ENCODE measurements at regions not wholly inside any gene's neighbourhood (a gene's known extent, or its start where the extent isn't known, plus 50 kb on each side); places are given as distances from the start of the nearest gene placed in this dataset.
A peak's percentile ranks its signal among the peaks of the same experiment; 100 is the strongest.
"Not testable (repeated sequence)": the region's sequence is repeated elsewhere in the genome, so short reads cannot be mapped to it uniquely, and the experiment has no call there.

DNA sequence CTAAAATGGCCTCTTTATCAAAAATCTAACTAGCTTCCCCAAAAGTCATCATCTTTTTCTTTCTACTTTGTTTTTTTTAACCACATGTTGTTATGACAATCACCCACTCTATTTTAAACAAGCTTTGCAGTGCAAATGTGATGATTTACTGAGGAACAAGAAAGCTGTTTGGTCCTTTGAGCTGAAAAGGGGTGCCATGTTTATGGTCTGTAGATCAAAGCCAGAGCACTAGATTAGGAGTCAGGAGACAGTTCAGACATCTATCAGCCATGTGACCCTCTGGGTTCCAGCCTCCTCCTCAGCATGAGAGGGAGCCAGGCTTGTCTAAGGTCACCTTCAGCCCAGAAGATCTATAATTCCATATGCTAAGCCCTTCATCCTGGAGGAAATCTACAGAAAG lies 65.9 kb downstream of the RPL22L1 start (continued):
- TF ChIP-seq, protein P1, sequence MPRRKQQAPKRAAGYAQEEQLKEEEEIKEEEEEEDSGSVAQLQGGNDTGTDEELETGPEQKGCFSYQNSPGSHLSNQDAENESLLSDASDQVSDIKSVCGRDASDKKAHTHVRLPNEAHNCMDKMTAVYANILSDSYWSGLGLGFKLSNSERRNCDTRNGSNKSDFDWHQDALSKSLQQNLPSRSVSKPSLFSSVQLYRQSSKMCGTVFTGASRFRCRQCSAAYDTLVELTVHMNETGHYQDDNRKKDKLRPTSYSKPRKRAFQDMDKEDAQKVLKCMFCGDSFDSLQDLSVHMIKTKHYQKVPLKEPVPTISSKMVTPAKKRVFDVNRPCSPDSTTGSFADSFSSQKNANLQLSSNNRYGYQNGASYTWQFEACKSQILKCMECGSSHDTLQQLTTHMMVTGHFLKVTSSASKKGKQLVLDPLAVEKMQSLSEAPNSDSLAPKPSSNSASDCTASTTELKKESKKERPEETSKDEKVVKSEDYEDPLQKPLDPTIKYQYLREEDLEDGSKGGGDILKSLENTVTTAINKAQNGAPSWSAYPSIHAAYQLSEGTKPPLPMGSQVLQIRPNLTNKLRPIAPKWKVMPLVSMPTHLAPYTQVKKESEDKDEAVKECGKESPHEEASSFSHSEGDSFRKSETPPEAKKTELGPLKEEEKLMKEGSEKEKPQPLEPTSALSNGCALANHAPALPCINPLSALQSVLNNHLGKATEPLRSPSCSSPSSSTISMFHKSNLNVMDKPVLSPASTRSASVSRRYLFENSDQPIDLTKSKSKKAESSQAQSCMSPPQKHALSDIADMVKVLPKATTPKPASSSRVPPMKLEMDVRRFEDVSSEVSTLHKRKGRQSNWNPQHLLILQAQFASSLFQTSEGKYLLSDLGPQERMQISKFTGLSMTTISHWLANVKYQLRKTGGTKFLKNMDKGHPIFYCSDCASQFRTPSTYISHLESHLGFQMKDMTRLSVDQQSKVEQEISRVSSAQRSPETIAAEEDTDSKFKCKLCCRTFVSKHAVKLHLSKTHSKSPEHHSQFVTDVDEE (CRISPR knock-in tag; IDR thresholded peaks at IDR 0.05) = no peak

GRCh38 chr3:170802164-170803151 lies 67.5 kb downstream of the RPL22L1 start:
- TF ChIP-seq, protein P2, sequence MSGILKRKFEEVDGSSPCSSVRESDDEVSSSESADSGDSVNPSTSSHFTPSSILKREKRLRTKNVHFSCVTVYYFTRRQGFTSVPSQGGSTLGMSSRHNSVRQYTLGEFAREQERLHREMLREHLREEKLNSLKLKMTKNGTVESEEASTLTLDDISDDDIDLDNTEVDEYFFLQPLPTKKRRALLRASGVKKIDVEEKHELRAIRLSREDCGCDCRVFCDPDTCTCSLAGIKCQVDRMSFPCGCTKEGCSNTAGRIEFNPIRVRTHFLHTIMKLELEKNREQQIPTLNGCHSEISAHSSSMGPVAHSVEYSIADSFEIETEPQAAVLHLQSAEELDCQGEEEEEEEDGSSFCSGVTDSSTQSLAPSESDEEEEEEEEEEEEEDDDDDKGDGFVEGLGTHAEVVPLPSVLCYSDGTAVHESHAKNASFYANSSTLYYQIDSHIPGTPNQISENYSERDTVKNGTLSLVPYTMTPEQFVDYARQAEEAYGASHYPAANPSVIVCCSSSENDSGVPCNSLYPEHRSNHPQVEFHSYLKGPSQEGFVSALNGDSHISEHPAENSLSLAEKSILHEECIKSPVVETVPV (CRISPR knock-in tag; IDR thresholded peaks at IDR 0.05) = no peak
- TF ChIP-seq ISL1 (CRISPR knock-in tag; IDR thresholded peaks at IDR 0.05) = peak; percentile 62
- TF ChIP-seq, protein P3, sequence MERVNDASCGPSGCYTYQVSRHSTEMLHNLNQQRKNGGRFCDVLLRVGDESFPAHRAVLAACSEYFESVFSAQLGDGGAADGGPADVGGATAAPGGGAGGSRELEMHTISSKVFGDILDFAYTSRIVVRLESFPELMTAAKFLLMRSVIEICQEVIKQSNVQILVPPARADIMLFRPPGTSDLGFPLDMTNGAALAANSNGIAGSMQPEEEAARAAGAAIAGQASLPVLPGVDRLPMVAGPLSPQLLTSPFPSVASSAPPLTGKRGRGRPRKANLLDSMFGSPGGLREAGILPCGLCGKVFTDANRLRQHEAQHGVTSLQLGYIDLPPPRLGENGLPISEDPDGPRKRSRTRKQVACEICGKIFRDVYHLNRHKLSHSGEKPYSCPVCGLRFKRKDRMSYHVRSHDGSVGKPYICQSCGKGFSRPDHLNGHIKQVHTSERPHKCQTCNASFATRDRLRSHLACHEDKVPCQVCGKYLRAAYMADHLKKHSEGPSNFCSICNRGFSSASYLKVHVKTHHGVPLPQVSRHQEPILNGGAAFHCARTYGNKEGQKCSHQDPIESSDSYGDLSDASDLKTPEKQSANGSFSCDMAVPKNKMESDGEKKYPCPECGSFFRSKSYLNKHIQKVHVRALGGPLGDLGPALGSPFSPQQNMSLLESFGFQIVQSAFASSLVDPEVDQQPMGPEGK (CRISPR knock-in tag; IDR thresholded peaks at IDR 0.05; ENCODE audit: borderline replicate concordance) = peak; percentile 93
- peak; percentile 92 for ATAC-seq

- no peak for ATAC-seq
- TF ChIP-seq ZNF8 (CRISPR knock-in tag; IDR thresholded peaks at IDR 0.05) (no peak), CSDC2 (CRISPR knock-in tag; IDR thresholded peaks at IDR 0.05) (no peak), SNAI2 (CRISPR knock-in tag; IDR thresholded peaks at IDR 0.05) (no peak), GLIS3 (CRISPR knock-in tag; IDR thresholded peaks at IDR 0.05) (no peak), ARNTL (CRISPR knock-in tag; IDR thresholded peaks at IDR 0.05; ENCODE audit: borderline replicate concordance, low read depth) (no peak), TCF4 (CRISPR knock-in tag; IDR thresholded peaks at IDR 0.05; ENCODE audit: borderline replicate concordance) (no peak), ZC3H10 (CRISPR knock-in tag; IDR thresholded peaks at IDR 0.05) (no peak), ZNF70 (CRISPR knock-in tag; IDR thresholded peaks at IDR 0.05) (no peak), PPARA (CRISPR knock-in tag; IDR thresholded peaks at IDR 0.05; ENCODE audit: borderline replicate concordance) (no peak)
- TF ChIP-seq, protein P3 (CRISPR knock-in tag; IDR thresholded peaks at IDR 0.05; ENCODE audit: borderline replicate concordance) = no peak
Measured at GRCh38 chr3:170801597-170801996, 68.4 kb downstream of the RPL22L1 start.

- ATAC-seq = not testable (repeated sequence)
- TF ChIP-seq ZNF8 (CRISPR knock-in tag; IDR thresholded peaks at IDR 0.05) = peak; percentile 69; the same call in 1 of the 2 replicates
Measured at GRCh38 chr3:170800275-170800674, 69.7 kb downstream of the RPL22L1 start.

- ATAC-seq = no peak
- TF ChIP-seq, protein P4, sequence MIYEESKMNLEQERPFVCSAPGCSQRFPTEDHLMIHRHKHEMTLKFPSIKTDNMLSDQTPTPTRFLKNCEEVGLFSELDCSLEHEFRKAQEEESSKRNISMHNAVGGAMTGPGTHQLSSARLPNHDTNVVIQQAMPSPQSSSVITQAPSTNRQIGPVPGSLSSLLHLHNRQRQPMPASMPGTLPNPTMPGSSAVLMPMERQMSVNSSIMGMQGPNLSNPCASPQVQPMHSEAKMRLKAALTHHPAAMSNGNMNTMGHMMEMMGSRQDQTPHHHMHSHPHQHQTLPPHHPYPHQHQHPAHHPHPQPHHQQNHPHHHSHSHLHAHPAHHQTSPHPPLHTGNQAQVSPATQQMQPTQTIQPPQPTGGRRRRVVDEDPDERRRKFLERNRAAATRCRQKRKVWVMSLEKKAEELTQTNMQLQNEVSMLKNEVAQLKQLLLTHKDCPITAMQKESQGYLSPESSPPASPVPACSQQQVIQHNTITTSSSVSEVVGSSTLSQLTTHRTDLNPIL (CRISPR knock-in tag; IDR thresholded peaks at IDR 0.05; ENCODE audit: low read depth) = no peak
- TF ChIP-seq OSR1 (CRISPR knock-in tag; IDR thresholded peaks at IDR 0.05) (no peak), POU6F1 (CRISPR knock-in tag; IDR thresholded peaks at IDR 0.05; ENCODE audit: borderline replicate concordance, low read depth) (no peak), ZNF70 (CRISPR knock-in tag; IDR thresholded peaks at IDR 0.05) (no peak), TCF4 (CRISPR knock-in tag; IDR thresholded peaks at IDR 0.05; ENCODE audit: borderline replicate concordance) (no peak), ARNTL (CRISPR knock-in tag; IDR thresholded peaks at IDR 0.05; ENCODE audit: borderline replicate concordance, low read depth) (no peak), ISL1 (CRISPR knock-in tag; IDR thresholded peaks at IDR 0.05) (no peak), ESRRG (CRISPR knock-in tag; IDR thresholded peaks at IDR 0.05) (no peak), TOX (CRISPR knock-in tag; IDR thresholded peaks at IDR 0.05; ENCODE audit: borderline replicate concordance) (no peak), SNAI2 (CRISPR knock-in tag; IDR thresholded peaks at IDR 0.05) (no peak), ZNF8 (CRISPR knock-in tag; IDR thresholded peaks at IDR 0.05) (no peak), GLIS3 (CRISPR knock-in tag; IDR thresholded peaks at IDR 0.05) (no peak)
- TF ChIP-seq, protein P2 (CRISPR knock-in tag; IDR thresholded peaks at IDR 0.05) = no peak
Measured at GRCh38 chr3:170799009-170799408, 71.0 kb downstream of the RPL22L1 start.

Measured in SK-N-SH treated with all-trans-retinoic acid at 6 μM for 48 hours (cell line).